Suprapubic skin (tissue), 3 donors: ENCODE measurements at regions not wholly inside any gene's neighbourhood (a gene's known extent, or its start where the extent isn't known, plus 50 kb on each side); places are given as distances from the start of the nearest gene placed in this dataset.

Source experiments
- POLR2AphosphoS5 ChIP-seq, 3 donors: sonication (generic); formaldehyde crosslinking; IDR thresholded peaks; one replicate each; pipeline ENCODE4 v1.6.1; 2017; ENCODE audit warnings: antibody characterized with exemption in 3 of 3
- TF ChIP-seq, protein P1 (sequence below), 2 donors: fragments of 200-600 bp in 1 of 2; fragments of 450-650 bp in 1 of 2; sonication (generic) in 1 of 2; IDR thresholded peaks; one replicate each; pipeline ENCODE4 v1.5.1; 2016 to 2019; ENCODE audit warnings: antibody characterized with exemption in 2 of 2, mild to moderate bottlenecking in 1 of 2, moderate library complexity in 1 of 2

DNA sequence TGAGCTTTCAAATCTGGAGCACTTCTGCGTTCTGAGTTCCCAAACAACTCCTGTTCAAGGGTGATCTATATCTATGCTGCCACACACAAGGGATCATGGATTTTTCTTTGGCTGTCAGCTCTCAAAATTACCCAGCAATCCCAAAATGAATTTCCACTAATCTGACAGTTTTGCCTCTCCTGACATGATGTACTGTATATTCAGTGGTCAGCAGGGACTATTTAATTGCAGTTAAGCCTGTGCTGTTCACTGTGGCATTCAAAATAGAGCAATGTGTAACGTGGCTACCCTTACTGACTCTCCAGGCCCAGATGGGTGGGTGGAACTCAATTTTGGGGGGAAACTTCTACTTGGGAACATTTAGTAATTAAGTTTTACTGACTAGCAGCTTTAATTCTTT is 283.8 kb upstream of the TSHZ2 start:
- TF ChIP-seq, protein P1, sequence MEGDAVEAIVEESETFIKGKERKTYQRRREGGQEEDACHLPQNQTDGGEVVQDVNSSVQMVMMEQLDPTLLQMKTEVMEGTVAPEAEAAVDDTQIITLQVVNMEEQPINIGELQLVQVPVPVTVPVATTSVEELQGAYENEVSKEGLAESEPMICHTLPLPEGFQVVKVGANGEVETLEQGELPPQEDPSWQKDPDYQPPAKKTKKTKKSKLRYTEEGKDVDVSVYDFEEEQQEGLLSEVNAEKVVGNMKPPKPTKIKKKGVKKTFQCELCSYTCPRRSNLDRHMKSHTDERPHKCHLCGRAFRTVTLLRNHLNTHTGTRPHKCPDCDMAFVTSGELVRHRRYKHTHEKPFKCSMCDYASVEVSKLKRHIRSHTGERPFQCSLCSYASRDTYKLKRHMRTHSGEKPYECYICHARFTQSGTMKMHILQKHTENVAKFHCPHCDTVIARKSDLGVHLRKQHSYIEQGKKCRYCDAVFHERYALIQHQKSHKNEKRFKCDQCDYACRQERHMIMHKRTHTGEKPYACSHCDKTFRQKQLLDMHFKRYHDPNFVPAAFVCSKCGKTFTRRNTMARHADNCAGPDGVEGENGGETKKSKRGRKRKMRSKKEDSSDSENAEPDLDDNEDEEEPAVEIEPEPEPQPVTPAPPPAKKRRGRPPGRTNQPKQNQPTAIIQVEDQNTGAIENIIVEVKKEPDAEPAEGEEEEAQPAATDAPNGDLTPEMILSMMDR (IDR thresholded peaks at IDR 0.05), result no peak
- TF ChIP-seq POLR2AphosphoS5 (IDR thresholded peaks at IDR 0.05), result no peak
